ENCODE measurements at regions not wholly inside any gene's neighbourhood (a gene's known extent, or its start where the extent isn't known, plus 50 kb on each side); places are given as distances from the start of the nearest gene placed in this dataset.

- Mint-ChIP-seq H3K27ac (peak overlapping the region; percentile 89), H3K4me3 (no peak overlapping the region), H3K9me3 (peaks cover 11% of the 10 kb centered on the region), H3K27me3 (ENCODE audit: low read depth, poor library complexity) (peaks cover 2% of the 10 kb centered on the region), H3K4me1 (peaks cover 15% of the 10 kb centered on the region), H3K36me3 (ENCODE audit: low read depth) (no peaks in the 10 kb centered on the region)
- TF ChIP-seq CTCF (IDR thresholded peaks at IDR 0.05), result peak; percentile 6
- DNase-seq, result peak; percentile 33
Observed at GRCh38 chr2:193583638-193584400, 1389.1 kb upstream of the TMEFF2 start.

- Mint-ChIP-seq H3K4me3 (no peak overlapping the region), H3K27ac (no peak overlapping the region), H3K36me3 (ENCODE audit: low read depth) (no peaks in the 10 kb centered on the region), H3K4me1 (peaks cover 15% of the 10 kb centered on the region), H3K27me3 (ENCODE audit: low read depth, poor library complexity) (peaks cover 2% of the 10 kb centered on the region), H3K9me3 (peaks cover 21% of the 10 kb centered on the region)
- no peak for TF ChIP-seq CTCF (IDR thresholded peaks at IDR 0.05)
- DNase-seq, result no peak
Observed at GRCh38 chr2:193581807-193582206, 1387.1 kb upstream of the TMEFF2 start.

GRCh38 chr2:193580176-193580950, 1385.6 kb upstream of the TMEFF2 start:
- H3K27me3 Mint-ChIP-seq (ENCODE audit: low read depth, poor library complexity), result peaks cover 2% of the 10 kb centered on the region
- no peak overlapping the region for H3K4me3 Mint-ChIP-seq
- DNase-seq, result no peak
- H3K27ac Mint-ChIP-seq, result peak overlapping the region; percentile 2
- TF ChIP-seq CTCF (IDR thresholded peaks at IDR 0.05), result no peak
- H3K9me3 Mint-ChIP-seq, result peaks cover 15% of the 10 kb centered on the region
- H3K36me3 Mint-ChIP-seq (ENCODE audit: low read depth), result no peaks in the 10 kb centered on the region
- H3K4me1 Mint-ChIP-seq, result peaks cover 15% of the 10 kb centered on the region

GRCh38 chr2:193566886-193567285, 1372.2 kb upstream of the TMEFF2 start:
- no peaks in the 10 kb centered on the region for H3K36me3 Mint-ChIP-seq (ENCODE audit: low read depth)
- no peak overlapping the region for H3K27ac Mint-ChIP-seq
- H3K4me1 Mint-ChIP-seq, result no peaks in the 10 kb centered on the region
- H3K9me3 Mint-ChIP-seq, result no peaks in the 10 kb centered on the region
- no peak for DNase-seq
- H3K27me3 Mint-ChIP-seq (ENCODE audit: low read depth, poor library complexity), result no peaks in the 10 kb centered on the region
- no peak overlapping the region for H3K4me3 Mint-ChIP-seq
- TF ChIP-seq CTCF (IDR thresholded peaks at IDR 0.05), result no peak

- TF ChIP-seq CTCF (IDR thresholded peaks at IDR 0.05), result no peak
- Mint-ChIP-seq H3K27me3 (ENCODE audit: low read depth, poor library complexity) (no peaks in the 10 kb centered on the region), H3K36me3 (ENCODE audit: low read depth) (no peaks in the 10 kb centered on the region), H3K27ac (no peak overlapping the region), H3K4me1 (no peaks in the 10 kb centered on the region), H3K4me3 (no peak overlapping the region), H3K9me3 (no peaks in the 10 kb centered on the region)
- DNase-seq, result no peak
Observed at GRCh38 chr2:193566276-193566675, 1371.5 kb upstream of the TMEFF2 start.
